GM18505 (cell line): ENCODE measurements at regions not wholly inside any gene's neighbourhood (a gene's known extent, or its start where the extent isn't known, plus 50 kb on each side); places are given as distances from the start of the nearest gene placed in this dataset.

Experiments
- ATAC-seq: cut with Tn5 transposase; IDR thresholded peaks from one replicate; pipeline ENCODE4 v1.9.1; 2021; ENCODE audit not compliant: unreplicated experiment
- POLR2A ChIP-seq: IDR thresholded peaks from 4 replicates; pipeline ENCODE4 v1.6.1; 2011; ENCODE audit warnings: borderline replicate concordance; ENCODE audit not compliant: insufficient read depth, insufficient read length; ENCODE audit errors: extremely low read depth

DNA sequence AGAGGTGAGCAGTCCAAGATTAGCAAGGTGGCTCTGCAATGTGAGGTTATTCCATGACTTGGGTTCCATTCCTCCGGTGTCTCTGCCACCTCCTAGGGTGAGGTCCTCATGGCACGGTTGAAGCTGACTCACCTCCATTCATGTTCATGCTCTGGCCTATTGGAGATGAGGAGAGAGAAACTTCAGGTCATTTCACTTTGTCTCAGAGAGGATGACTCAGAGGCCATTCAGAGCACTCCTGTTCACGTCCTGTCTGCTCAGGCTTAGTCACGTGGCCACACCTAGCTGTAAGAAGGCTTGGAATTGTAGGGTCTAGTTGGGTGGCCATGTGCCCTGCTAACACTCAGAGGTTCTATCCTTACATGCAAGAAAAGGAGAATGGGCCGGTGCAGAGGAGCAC lies 67.5 kb upstream of the MBOAT2 start:
- no peak for TF ChIP-seq POLR2A
- no peak for ATAC-seq

GRCh38 chr2:9069543-9069942 lies 66.1 kb upstream of the MBOAT2 start:
- TF ChIP-seq POLR2A = no peak
- ATAC-seq = no peak

DNA sequence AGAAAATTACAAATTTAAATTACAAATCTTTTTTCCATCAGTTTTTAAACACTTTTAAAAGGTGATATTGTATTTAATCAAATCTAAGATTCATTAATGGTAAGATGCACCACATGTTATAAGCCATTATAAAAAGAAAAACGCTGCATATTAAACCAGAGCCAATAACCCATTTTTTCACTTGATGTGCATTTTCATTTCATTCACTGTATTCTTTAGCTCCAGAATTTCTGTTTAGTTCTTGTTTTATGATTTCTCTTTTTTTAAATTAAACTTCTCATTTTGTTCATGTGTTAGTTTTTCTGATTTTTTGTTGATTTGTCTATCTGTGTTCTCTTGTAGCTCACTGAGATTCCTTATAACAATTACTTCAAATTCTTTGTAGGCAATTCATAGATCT lies 62.4 kb upstream of the MBOAT2 start:
- no peak for ATAC-seq
- TF ChIP-seq POLR2A = no peak

- no peak for ATAC-seq
- no peak for TF ChIP-seq POLR2A
Measured at GRCh38 chr2:9063023-9063606, 59.6 kb upstream of the MBOAT2 start.

- TF ChIP-seq POLR2A = no peak
Measured at GRCh38 chr2:9060819-9061218, 57.3 kb upstream of the MBOAT2 start.

DNA sequence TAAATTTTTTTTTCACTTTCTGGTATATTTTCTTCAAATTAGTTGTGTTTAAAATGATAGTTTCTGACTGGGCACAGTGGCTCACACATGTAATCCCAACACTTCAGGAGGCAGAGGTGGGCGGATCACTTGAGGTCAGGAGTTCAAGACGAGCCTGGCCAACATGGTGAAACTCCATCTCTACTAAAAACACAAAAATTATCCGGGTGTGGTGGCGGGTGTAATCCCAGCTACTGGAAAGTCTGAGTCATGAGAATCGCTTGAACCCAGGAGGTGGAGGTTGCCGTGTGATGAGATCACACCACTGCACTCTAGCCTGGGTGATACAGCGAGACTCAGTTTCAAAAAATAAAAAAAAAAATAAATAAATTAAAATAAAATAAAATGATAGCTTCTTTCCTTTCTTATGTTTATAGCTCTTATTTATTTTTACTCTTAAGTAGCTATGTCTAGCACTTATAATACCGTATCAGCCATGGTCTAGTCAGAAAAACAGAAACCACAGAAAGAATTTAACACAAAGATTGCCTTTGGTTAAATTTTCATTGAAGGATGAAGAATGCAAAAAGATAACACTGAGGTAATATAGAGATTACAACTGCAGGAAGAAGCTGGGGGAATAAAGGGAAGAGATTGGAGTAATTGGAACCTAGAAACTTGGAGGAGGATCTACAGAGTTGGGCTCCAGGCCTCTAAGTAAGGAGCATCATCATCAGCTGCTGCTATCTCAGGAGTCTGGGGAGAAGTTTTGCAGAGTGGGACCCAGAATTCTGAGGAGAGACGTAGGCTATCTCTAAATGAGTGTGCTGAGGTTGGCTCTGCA lies 54.7 kb upstream of the MBOAT2 start:
- ATAC-seq = no peak

More at GRCh38 chr2:9060819-9061218, 57.3 kb upstream of the MBOAT2 start:
- no peak for ATAC-seq

GRCh38 chr2:9055471-9055870 lies 52.0 kb upstream of the MBOAT2 start:
- no peak for ATAC-seq
- no peak for TF ChIP-seq POLR2A

More for the DNA sequence above, 54.7 kb upstream of the MBOAT2 start:
- TF ChIP-seq POLR2A = no peak

GRCh38 chr2:9053534-9053931 lies 50.0 kb upstream of the MBOAT2 start:
- no peak for TF ChIP-seq POLR2A
- no peak for ATAC-seq
